ENCODE measurements at regions not wholly inside any gene's neighbourhood (a gene's known extent, or its start where the extent isn't known, plus 50 kb on each side); places are given as distances from the start of the nearest gene placed in this dataset.
A peak's percentile ranks its signal among the peaks of the same experiment; 100 is the strongest.

GRCh38 chr3:45319231-45319995, 69.0 kb upstream of the LARS2 start:
- H3K36me3 Mint-ChIP-seq = peaks cover 3% of the 10 kb centered on the region
- no peak overlapping the region for H3K27ac Mint-ChIP-seq
- no peak for DNase-seq (ENCODE audit: low spot score in 2 of 2)
- peaks cover 2% of the 10 kb centered on the region for H3K9me3 Mint-ChIP-seq
- H3K4me1 Mint-ChIP-seq = no peaks in the 10 kb centered on the region
- ATAC-seq (ENCODE audit: low read depth) = no peak
- H3K4me3 Mint-ChIP-seq = no peak overlapping the region
- peaks cover 3% of the 10 kb centered on the region for H3K27me3 Mint-ChIP-seq

GRCh38 chr3:45319996-45320305, 68.4 kb upstream of the LARS2 start:
- Mint-ChIP-seq H3K27ac (no peak overlapping the region), H3K9me3 (peaks cover 2% of the 10 kb centered on the region), H3K4me1 (no peaks in the 10 kb centered on the region), H3K36me3 (peaks cover 3% of the 10 kb centered on the region), H3K4me3 (no peak overlapping the region), H3K27me3 (peaks cover 5% of the 10 kb centered on the region)
- ATAC-seq (ENCODE audit: low read depth) (no peak), DNase-seq (ENCODE audit: low spot score in 2 of 2) (no peak)

- no peak overlapping the region for H3K27ac Mint-ChIP-seq
- peaks cover 5% of the 10 kb centered on the region for H3K27me3 Mint-ChIP-seq
- no peak overlapping the region for H3K4me3 Mint-ChIP-seq
- DNase-seq (ENCODE audit: low spot score in 2 of 2) (no peak), ATAC-seq (ENCODE audit: low read depth) (no peak)
- H3K9me3 Mint-ChIP-seq = no peaks in the 10 kb centered on the region
- H3K36me3 Mint-ChIP-seq = no peaks in the 10 kb centered on the region
- no peaks in the 10 kb centered on the region for H3K4me1 Mint-ChIP-seq
These were observed 67.4 kb upstream of the LARS2 start for GRCh38 chr3:45320986-45321385.

- ATAC-seq (ENCODE audit: low read depth) = no peak
- no peak overlapping the region for H3K27ac Mint-ChIP-seq
- DNase-seq (ENCODE audit: low spot score in 2 of 2) = no peak
- no peaks in the 10 kb centered on the region for H3K36me3 Mint-ChIP-seq
- H3K4me3 Mint-ChIP-seq = no peak overlapping the region
- no peaks in the 10 kb centered on the region for H3K9me3 Mint-ChIP-seq
- H3K4me1 Mint-ChIP-seq = no peaks in the 10 kb centered on the region
- peaks cover 5% of the 10 kb centered on the region for H3K27me3 Mint-ChIP-seq
These were observed 66.6 kb upstream of the LARS2 start for GRCh38 chr3:45321607-45322391.

GRCh38 chr3:45322616-45323015, 65.8 kb upstream of the LARS2 start:
- Mint-ChIP-seq H3K36me3 (no peaks in the 10 kb centered on the region), H3K4me3 (no peak overlapping the region), H3K27me3 (peaks cover 6% of the 10 kb centered on the region), H3K4me1 (no peaks in the 10 kb centered on the region), H3K27ac (no peak overlapping the region), H3K9me3 (no peaks in the 10 kb centered on the region)
- DNase-seq (ENCODE audit: low spot score in 2 of 2) (no peak), ATAC-seq (ENCODE audit: low read depth) (no peak)

- H3K4me1 Mint-ChIP-seq = no peaks in the 10 kb centered on the region
- H3K27me3 Mint-ChIP-seq = peaks cover 16% of the 10 kb centered on the region
- H3K27ac Mint-ChIP-seq = no peak overlapping the region
- ATAC-seq (ENCODE audit: low read depth) (no peak), DNase-seq (ENCODE audit: low spot score in 2 of 2) (no peak)
- H3K9me3 Mint-ChIP-seq = no peaks in the 10 kb centered on the region
- no peaks in the 10 kb centered on the region for H3K36me3 Mint-ChIP-seq
- H3K4me3 Mint-ChIP-seq = no peak overlapping the region
These were observed 62.7 kb upstream of the LARS2 start for GRCh38 chr3:45325676-45326075.

- peaks cover 28% of the 10 kb centered on the region for H3K27me3 Mint-ChIP-seq
- H3K27ac Mint-ChIP-seq = no peak overlapping the region
- no peaks in the 10 kb centered on the region for H3K9me3 Mint-ChIP-seq
- H3K4me1 Mint-ChIP-seq = no peaks in the 10 kb centered on the region
- no peaks in the 10 kb centered on the region for H3K36me3 Mint-ChIP-seq
- no peak for ATAC-seq (ENCODE audit: low read depth)
- H3K4me3 Mint-ChIP-seq = no peak overlapping the region
- no peak for DNase-seq (ENCODE audit: low spot score in 2 of 2)
These were observed 58.5 kb upstream of the LARS2 start for GRCh38 chr3:45329761-45330305.

GRCh38 chr3:45330510-45331295, 57.7 kb upstream of the LARS2 start:
- Mint-ChIP-seq H3K36me3 (no peaks in the 10 kb centered on the region), H3K4me1 (no peaks in the 10 kb centered on the region), H3K27me3 (peaks cover 32% of the 10 kb centered on the region), H3K9me3 (no peaks in the 10 kb centered on the region), H3K27ac (no peak overlapping the region), H3K4me3 (no peak overlapping the region)
- DNase-seq (ENCODE audit: low spot score in 2 of 2) (no peak), ATAC-seq (ENCODE audit: low read depth) (peak; percentile 41)

- Mint-ChIP-seq H3K27ac (no peak overlapping the region), H3K27me3 (peaks cover 34% of the 10 kb centered on the region), H3K9me3 (no peaks in the 10 kb centered on the region), H3K36me3 (no peaks in the 10 kb centered on the region), H3K4me3 (no peak overlapping the region), H3K4me1 (no peaks in the 10 kb centered on the region)
- no peak for DNase-seq (ENCODE audit: low spot score in 2 of 2)
- ATAC-seq (ENCODE audit: low read depth) = no peak
These were observed 55.9 kb upstream of the LARS2 start for GRCh38 chr3:45332493-45332892.

- no peaks in the 10 kb centered on the region for H3K9me3 Mint-ChIP-seq
These were observed 55.4 kb upstream of the LARS2 start for GRCh38 chr3:45332901-45333407.

GRCh38 chr3:45333549-45333948, 54.8 kb upstream of the LARS2 start:
- no peak for DNase-seq (ENCODE audit: low spot score in 2 of 2)
- Mint-ChIP-seq H3K36me3 (no peaks in the 10 kb centered on the region), H3K4me3 (no peak overlapping the region), H3K27me3 (peaks cover 33% of the 10 kb centered on the region), H3K27ac (no peak overlapping the region), H3K9me3 (no peaks in the 10 kb centered on the region), H3K4me1 (peaks cover under 1% of the 10 kb centered on the region)
- ATAC-seq (ENCODE audit: low read depth) = no peak

More at GRCh38 chr3:45332901-45333407, 55.4 kb upstream of the LARS2 start:
- Mint-ChIP-seq H3K36me3 (no peaks in the 10 kb centered on the region), H3K4me1 (no peaks in the 10 kb centered on the region), H3K27me3 (peaks cover 33% of the 10 kb centered on the region), H3K4me3 (no peak overlapping the region), H3K27ac (no peak overlapping the region)
- DNase-seq (ENCODE audit: low spot score in 2 of 2) = no peak
- no peak for ATAC-seq (ENCODE audit: low read depth)

- no peak overlapping the region for H3K4me3 Mint-ChIP-seq
- ATAC-seq (ENCODE audit: low read depth) (no peak), DNase-seq (ENCODE audit: low spot score in 2 of 2) (no peak)
- H3K9me3 Mint-ChIP-seq = no peaks in the 10 kb centered on the region
- no peaks in the 10 kb centered on the region for H3K36me3 Mint-ChIP-seq
- no peak overlapping the region for H3K27ac Mint-ChIP-seq
- peaks cover 23% of the 10 kb centered on the region for H3K27me3 Mint-ChIP-seq
- peaks cover 2% of the 10 kb centered on the region for H3K4me1 Mint-ChIP-seq
These were observed 50.4 kb upstream of the LARS2 start for GRCh38 chr3:45337839-45338470.

Data from memory B cell (primary cell).